H9 (cell line): ENCODE measurements at regions not wholly inside any gene's neighbourhood (a gene's known extent, or its start where the extent isn't known, plus 50 kb on each side); places are given as distances from the start of the nearest gene placed in this dataset.

Experiments
- DNase-seq: peaks from one replicate; pipeline ENCODE4 v3.0.0-alpha.2; 2017
- H2AFZ ChIP-seq: one replicate; pipeline ENCODE4 v1.6.1; 2013; ENCODE audit warnings: mild to moderate bottlenecking, low read length, control low read depth, moderate library complexity
- H2AK5ac ChIP-seq: 2 replicates; pipeline ENCODE4 v1.6.1; 2013; ENCODE audit warnings: low read length, control low read depth, mixed read lengths; ENCODE audit not compliant: insufficient read length
- H2BK120ac ChIP-seq: one replicate; pipeline ENCODE4 v1.6.1; 2013; ENCODE audit warnings: low read depth, mild to moderate bottlenecking, low read length, control low read depth, inconsistent platforms; ENCODE audit not compliant: poor library complexity, severe bottlenecking
- H2BK12ac ChIP-seq: 2 replicates; pipeline ENCODE4 v1.6.1; 2013; ENCODE audit warnings: low read length, control low read depth, mixed read lengths, low read depth; ENCODE audit not compliant: insufficient read length
- H2BK15ac ChIP-seq: 2 replicates; pipeline ENCODE4 v1.6.1; 2013; ENCODE audit warnings: low read depth, low read length, control low read depth
- H2BK20ac ChIP-seq: one replicate; pipeline ENCODE4 v1.6.1; 2013; ENCODE audit warnings: low read depth, mild to moderate bottlenecking, low read length, control low read depth, inconsistent platforms; ENCODE audit not compliant: poor library complexity, severe bottlenecking
- H2BK5ac ChIP-seq: 2 replicates; pipeline ENCODE4 v1.6.1; 2013; ENCODE audit warnings: low read length, control low read depth, mixed read lengths; ENCODE audit not compliant: insufficient read length
- H3K14ac ChIP-seq: 2 replicates; pipeline ENCODE4 v1.6.1; 2013; ENCODE audit warnings: low read length, control low read depth; ENCODE audit not compliant: insufficient read depth
- H3K18ac ChIP-seq: 2 replicates; pipeline ENCODE4 v1.6.1; 2013; ENCODE audit warnings: low read depth, mild to moderate bottlenecking, mixed read lengths, low read length, control low read depth; ENCODE audit not compliant: insufficient read length
- H3K23ac ChIP-seq: 2 replicates; pipeline ENCODE4 v1.6.1; 2013; ENCODE audit warnings: low read length, control low read depth, mixed read lengths, low read depth; ENCODE audit not compliant: insufficient read length
- H3K23me2 ChIP-seq: 2 replicates; pipeline ENCODE4 v1.6.1; 2013; ENCODE audit warnings: low read depth, mild to moderate bottlenecking, mixed read lengths, low read length, control low read depth; ENCODE audit not compliant: insufficient read length, poor library complexity, severe bottlenecking
- H3K27ac ChIP-seq: 2 replicates; pipeline ENCODE4 v1.5.1; 2013; ENCODE audit warnings: low read length, control low read depth, mixed read lengths, low read depth; ENCODE audit not compliant: insufficient read length
- H3K27me3 ChIP-seq: 2 replicates; pipeline ENCODE4 v1.6.1; 2013; ENCODE audit warnings: low read length, control low read depth, inconsistent platforms; ENCODE audit not compliant: insufficient read depth
- H3K4ac ChIP-seq: 2 replicates; pipeline ENCODE4 v1.6.1; 2013; ENCODE audit warnings: low read depth, mild to moderate bottlenecking, control low read depth, inconsistent platforms, low read length, moderate library complexity
- H3K4me1 ChIP-seq: 2 replicates; pipeline ENCODE4 v1.6.1; 2013; ENCODE audit warnings: low read length, control low read depth, inconsistent platforms; ENCODE audit not compliant: insufficient read depth
- H3K4me2 ChIP-seq: 2 replicates; pipeline ENCODE4 v1.6.1; 2013; ENCODE audit warnings: low read length, control low read depth, mixed read lengths; ENCODE audit not compliant: insufficient read length, insufficient read depth
- H3K56ac ChIP-seq: 2 replicates; pipeline ENCODE4 v1.6.1; 2013; ENCODE audit warnings: low read depth, mild to moderate bottlenecking, mixed read lengths, low read length, control low read depth; ENCODE audit not compliant: insufficient read length
- H3K79me1 ChIP-seq: 2 replicates; pipeline ENCODE4 v1.6.1; 2013; ENCODE audit warnings: low read depth, mild to moderate bottlenecking, moderate library complexity, low read length, control low read depth, inconsistent platforms; ENCODE audit not compliant: insufficient read depth, poor library complexity, severe bottlenecking
- H3K79me2 ChIP-seq: 2 replicates; pipeline ENCODE4 v1.6.1; 2013; ENCODE audit warnings: low read length, control low read depth, inconsistent platforms; ENCODE audit not compliant: insufficient read depth
- H3K9ac ChIP-seq: 2 replicates; pipeline ENCODE4 v1.6.1; 2013; ENCODE audit warnings: low read length, control low read depth, mixed read lengths; ENCODE audit not compliant: insufficient read length; ENCODE audit errors: extremely low read depth
- H3K9me3 ChIP-seq: one replicate; pipeline ENCODE4 v1.6.1; 2013; ENCODE audit warnings: low read depth, low read length, inconsistent platforms; ENCODE audit not compliant: control insufficient read depth
- H3T11ph ChIP-seq: one replicate; pipeline ENCODE4 v1.6.1; 2013; ENCODE audit warnings: mild to moderate bottlenecking, low read length, control low read depth, inconsistent platforms
- H4K20me1 ChIP-seq: one replicate; pipeline ENCODE4 v1.6.1; 2013; ENCODE audit not compliant: control insufficient read depth, insufficient read length, insufficient read depth
- H4K5ac ChIP-seq: 2 replicates; pipeline ENCODE4 v1.6.1; 2013; ENCODE audit warnings: low read depth, mild to moderate bottlenecking, mixed read lengths, low read length, control low read depth; ENCODE audit not compliant: insufficient read length
- H4K8ac ChIP-seq: replicated peaks from 2 replicates; pipeline ENCODE4 v1.6.1; 2013; ENCODE audit warnings: low read length, control low read depth, mixed read lengths, low read depth; ENCODE audit not compliant: insufficient read length
- H4K91ac ChIP-seq: 2 replicates; pipeline ENCODE4 v1.6.1; 2013; ENCODE audit warnings: low read depth, mild to moderate bottlenecking, moderate library complexity, mixed read lengths, low read length, control low read depth; ENCODE audit not compliant: insufficient read length
- H3K27ac Mint-ChIP-seq, 3 experiments: 2 replicates in 2 of 3; 3 replicates in 1 of 3; pipeline ENCODE4 v1.8.0; 2020 to 2021; ENCODE audit warnings: mixed read lengths in 3 of 3, mild to moderate bottlenecking in 1 of 3, moderate library complexity in 1 of 3
- H3K27me3 Mint-ChIP-seq: 2 replicates; pipeline ENCODE4 v1.8.0; 2021; ENCODE audit warnings: low read depth, mild to moderate bottlenecking, moderate library complexity, mixed read lengths
- H3K36me3 Mint-ChIP-seq, 3 experiments: 2 replicates in 2 of 3; 3 replicates in 1 of 3; pipeline ENCODE4 v1.8.0; 2020 to 2021; ENCODE audit warnings: low read depth in 3 of 3, mixed read lengths in 3 of 3; ENCODE audit not compliant: insufficient read depth in 1 of 3
- H3K4me1 Mint-ChIP-seq, 2 experiments: 2 replicates each; pipeline ENCODE4 v1.8.0; 2020; ENCODE audit warnings: mixed read lengths in 2 of 2
- H3K4me3 Mint-ChIP-seq, 2 experiments: 2 replicates in 1 of 2; 3 replicates in 1 of 2; pipeline ENCODE4 v1.8.0; 2020 to 2021; ENCODE audit warnings: mild to moderate bottlenecking in 2 of 2, mixed read lengths in 2 of 2, moderate library complexity in 1 of 2
- H3K9me3 Mint-ChIP-seq, 2 experiments: 2 replicates in 1 of 2; 3 replicates in 1 of 2; pipeline ENCODE4 v1.8.0; 2020; ENCODE audit warnings: mild to moderate bottlenecking in 2 of 2, mixed read lengths in 2 of 2, moderate library complexity in 1 of 2
- CTCF ChIP-seq: fragments of 200-600 bp; sonication (generic); conservative IDR thresholded peaks from 3 replicates; pipeline ENCODE4 v1.8.0; 2021; ENCODE audit warnings: antibody characterized with exemption, mild to moderate bottlenecking
- WGBS: extraction: QIAGEN DNeasy Blood & Tissue Kit; methylation state at CpG from one replicate; pipeline ENCODE4 v1.1.7; 2013; ENCODE audit warnings: missing lambda C conversion rate, low lambda C conversion rate, mixed read lengths; ENCODE audit not compliant: insufficient read length; ENCODE audit errors: extremely low coverage; 5-methylcytosine and 5-hydroxymethylcytosine counted together

GRCh38 chr6:18792866-18793265, 405.7 kb downstream of the RNF144B start:
- Histone ChIP-seq H3K4me1 (no peaks in the 10 kb centered on the region), H4K8ac (no peak overlapping the region), H3K14ac (no peak overlapping the region), H3K4ac (no peak overlapping the region), H2BK15ac (no peak overlapping the region), H3K9me3 (no peaks in the 10 kb centered on the region), H2AK5ac (no peak overlapping the region), H3T11ph (no peak overlapping the region), H2BK12ac (no peak overlapping the region), H2AFZ (no peak overlapping the region), H3K18ac (no peak overlapping the region), H4K20me1 (no peaks in the 10 kb centered on the region), H3K27me3 (no peaks in the 10 kb centered on the region), H3K4me2 (no peak overlapping the region), H3K23me2 (no peaks in the 10 kb centered on the region), H3K23ac (no peak overlapping the region), H4K5ac (no peak overlapping the region), H3K9ac (no peak overlapping the region), H2BK20ac (no peak overlapping the region), H3K79me2 (no peaks in the 10 kb centered on the region), H3K27ac (no peak overlapping the region), H2BK120ac (no peak overlapping the region), H4K91ac (no peak overlapping the region), H2BK5ac (no peak overlapping the region), H3K56ac (no peak overlapping the region), H3K79me1 (no peaks in the 10 kb centered on the region)
- no peak for DNase-seq
- no peaks in the 10 kb centered on the region for H3K9me3 Mint-ChIP-seq
- H3K27ac Mint-ChIP-seq = no peak overlapping the region
- no peak for TF ChIP-seq CTCF
- WGBS = no CpG with 5 or more reads among the region's 3 CpGs
- H3K4me1 Mint-ChIP-seq = peaks cover 6 to 7% of the 10 kb centered on the region in 2 experiments
- H3K4me3 Mint-ChIP-seq = no peak overlapping the region
- no peaks in the 10 kb centered on the region for H3K27me3 Mint-ChIP-seq
- H3K36me3 Mint-ChIP-seq = no peaks in the 10 kb centered on the region; a peak in 1 of 7 replicates
